Epithelial cell of proximal tubule (primary cell): ENCODE measurements at regions not wholly inside any gene's neighbourhood (a gene's known extent, or its start where the extent isn't known, plus 50 kb on each side); places are given as distances from the start of the nearest gene placed in this dataset.

Experiments used
- DNase-seq: peaks from one replicate; pipeline ENCODE4 v3.0.0-alpha.2; 2011; ENCODE audit warnings: low read depth
- H3K4me3 ChIP-seq: 2 replicates; pipeline ENCODE4 v1.5.1; 2011; ENCODE audit warnings: low read depth, mild to moderate bottlenecking, low read length
- TF ChIP-seq, protein P1 (sequence below): conservative IDR thresholded peaks from 2 replicates; pipeline ENCODE4 v1.5.1; 2012; ENCODE audit warnings: low read depth, mild to moderate bottlenecking, low read length

DNA sequence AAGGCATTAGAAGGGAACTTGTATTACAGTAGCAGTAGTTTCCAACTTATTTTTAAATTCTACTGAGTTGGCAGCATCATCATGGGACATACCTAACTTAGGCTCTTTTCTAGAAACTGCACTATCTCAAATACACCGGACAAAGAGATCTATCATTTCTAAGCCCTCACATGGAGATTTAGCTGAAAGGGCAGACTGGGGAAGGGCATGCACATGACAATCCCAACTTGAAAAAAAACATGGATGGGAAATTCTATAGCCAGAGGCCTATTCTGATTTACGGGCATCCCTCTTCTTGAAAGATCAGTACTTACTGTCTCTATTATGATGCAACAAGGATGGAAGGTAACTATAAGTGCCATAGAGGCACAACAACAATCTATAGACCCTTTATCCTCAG, 1328.6 kb downstream of the UQCRFS1 start:
- H3K4me3 ChIP-seq: no peak overlapping the region
- DNase-seq: no peak
- TF ChIP-seq, protein P1, sequence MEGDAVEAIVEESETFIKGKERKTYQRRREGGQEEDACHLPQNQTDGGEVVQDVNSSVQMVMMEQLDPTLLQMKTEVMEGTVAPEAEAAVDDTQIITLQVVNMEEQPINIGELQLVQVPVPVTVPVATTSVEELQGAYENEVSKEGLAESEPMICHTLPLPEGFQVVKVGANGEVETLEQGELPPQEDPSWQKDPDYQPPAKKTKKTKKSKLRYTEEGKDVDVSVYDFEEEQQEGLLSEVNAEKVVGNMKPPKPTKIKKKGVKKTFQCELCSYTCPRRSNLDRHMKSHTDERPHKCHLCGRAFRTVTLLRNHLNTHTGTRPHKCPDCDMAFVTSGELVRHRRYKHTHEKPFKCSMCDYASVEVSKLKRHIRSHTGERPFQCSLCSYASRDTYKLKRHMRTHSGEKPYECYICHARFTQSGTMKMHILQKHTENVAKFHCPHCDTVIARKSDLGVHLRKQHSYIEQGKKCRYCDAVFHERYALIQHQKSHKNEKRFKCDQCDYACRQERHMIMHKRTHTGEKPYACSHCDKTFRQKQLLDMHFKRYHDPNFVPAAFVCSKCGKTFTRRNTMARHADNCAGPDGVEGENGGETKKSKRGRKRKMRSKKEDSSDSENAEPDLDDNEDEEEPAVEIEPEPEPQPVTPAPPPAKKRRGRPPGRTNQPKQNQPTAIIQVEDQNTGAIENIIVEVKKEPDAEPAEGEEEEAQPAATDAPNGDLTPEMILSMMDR: no peak

DNA sequence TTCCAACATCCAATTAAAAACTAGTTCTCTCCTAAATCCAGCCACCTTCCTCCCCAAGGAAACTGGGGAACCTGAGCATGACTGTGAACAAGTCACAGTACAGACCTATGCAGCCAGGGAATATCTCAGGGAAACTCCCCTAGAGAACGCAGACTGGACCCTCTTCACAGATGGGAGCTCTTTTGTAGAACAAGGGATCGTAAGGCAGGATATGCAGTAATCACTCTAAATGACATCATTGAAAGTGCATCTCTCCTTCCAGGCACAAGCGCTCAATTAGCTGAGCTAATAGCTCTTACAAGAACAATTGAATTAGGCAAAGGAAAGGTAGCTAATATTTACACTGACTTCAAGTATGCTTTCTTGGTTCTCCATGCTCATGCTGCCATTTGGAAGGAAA, 1331.7 kb downstream of the UQCRFS1 start:
- no peak for DNase-seq
- H3K4me3 ChIP-seq: no peak overlapping the region
- TF ChIP-seq, protein P1: no peak

DNA sequence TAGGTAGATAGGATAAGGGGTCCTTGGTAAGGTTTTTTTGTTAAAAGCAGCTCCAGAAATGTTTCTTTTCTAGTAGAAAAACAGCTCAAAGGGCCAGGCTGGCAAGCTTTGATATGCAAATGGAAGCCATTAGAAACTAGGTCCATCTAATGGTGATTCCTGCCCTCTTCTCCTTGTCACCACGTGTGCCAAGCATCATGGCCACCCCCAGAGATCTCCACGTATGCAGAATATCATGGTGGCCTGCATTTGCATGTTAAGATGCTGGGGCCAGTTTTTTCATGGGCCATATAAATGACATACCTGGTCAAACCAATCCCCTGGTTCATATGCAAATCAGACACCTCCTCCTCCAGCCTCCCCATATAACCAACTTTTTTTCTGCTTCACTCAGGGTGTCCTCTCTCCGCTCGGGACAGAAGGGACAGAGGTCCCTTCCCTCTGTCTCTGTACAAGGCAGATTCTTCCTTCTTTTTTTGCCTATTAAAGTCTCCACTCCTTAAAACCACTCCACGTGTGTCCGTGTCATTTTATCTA, 1335.9 kb downstream of the UQCRFS1 start:
- H3K4me3 ChIP-seq: no peak overlapping the region
- DNase-seq: no peak
- TF ChIP-seq, protein P1: no peak

DNA sequence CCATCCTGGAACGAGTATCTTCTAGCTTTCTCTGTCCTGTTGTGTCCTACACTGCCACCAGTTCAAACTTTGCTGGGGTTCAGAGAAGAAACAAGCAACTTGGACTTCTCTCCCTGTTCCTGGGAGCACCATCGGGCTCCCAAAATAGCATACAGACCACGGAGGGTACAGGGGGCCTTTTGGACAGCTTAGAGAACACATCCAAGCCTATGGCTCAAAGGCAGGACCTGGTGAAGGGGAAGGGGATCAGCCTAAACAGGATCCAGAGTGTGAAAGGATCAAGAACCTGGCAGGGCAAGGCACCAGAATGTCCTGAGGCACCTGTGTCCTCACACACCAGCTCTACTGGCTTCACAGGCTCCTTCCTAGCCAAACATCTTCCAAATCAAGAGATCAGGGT, 1336.5 kb downstream of the UQCRFS1 start:
- no peak overlapping the region for H3K4me3 ChIP-seq
- TF ChIP-seq, protein P1: no peak
- DNase-seq: no peak

- TF ChIP-seq, protein P1: no peak
- DNase-seq: no peak
- H3K4me3 ChIP-seq: no peak overlapping the region
Observed at GRCh38 chr19:27872370-27872769, 1340.6 kb downstream of the UQCRFS1 start.

GRCh38 chr19:27870293-27870692, 1342.7 kb downstream of the UQCRFS1 start:
- no peak overlapping the region for H3K4me3 ChIP-seq
- DNase-seq: no peak
- TF ChIP-seq, protein P1: no peak

- no peak for DNase-seq
- H3K4me3 ChIP-seq: no peak overlapping the region
- TF ChIP-seq, protein P1: no peak
Observed at GRCh38 chr19:27868007-27868406, 1344.9 kb downstream of the UQCRFS1 start.
